Pons (tissue), 1 donor: ENCODE measurements at regions not wholly inside any gene's neighbourhood (a gene's known extent, or its start where the extent isn't known, plus 50 kb on each side); places are given as distances from the start of the nearest gene placed in this dataset.
"Not testable (repeated sequence)": the region's sequence is repeated elsewhere in the genome, so short reads cannot be mapped to it uniquely, and the experiment has no call there.

ENCODE experiments used
- DNase-seq: peaks from one replicate; pipeline ENCODE4 v3.0.0-alpha.2; 2016; ENCODE audit warnings: low spot score

DNA sequence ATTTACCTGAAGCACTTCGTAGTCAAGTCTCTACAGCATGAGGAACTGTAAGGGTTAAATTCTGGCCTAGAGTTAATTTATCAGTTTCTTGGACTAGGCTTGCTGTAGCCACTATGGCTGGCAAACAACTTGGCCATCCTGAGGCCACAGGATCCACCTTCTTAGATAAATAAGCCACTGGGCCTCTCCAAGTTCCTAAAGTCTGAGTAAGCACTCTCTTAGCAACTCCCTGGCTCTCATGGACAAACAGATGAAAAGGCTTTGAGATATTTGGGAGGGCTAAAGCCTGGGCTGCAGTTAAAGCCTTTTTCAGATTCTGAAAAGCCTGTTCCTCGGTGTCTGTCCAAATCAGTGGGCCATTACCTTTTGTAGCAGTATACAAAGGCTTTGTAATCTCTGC is 675.0 kb downstream of the TMEM121 start:
- DNase-seq: no peak

DNA sequence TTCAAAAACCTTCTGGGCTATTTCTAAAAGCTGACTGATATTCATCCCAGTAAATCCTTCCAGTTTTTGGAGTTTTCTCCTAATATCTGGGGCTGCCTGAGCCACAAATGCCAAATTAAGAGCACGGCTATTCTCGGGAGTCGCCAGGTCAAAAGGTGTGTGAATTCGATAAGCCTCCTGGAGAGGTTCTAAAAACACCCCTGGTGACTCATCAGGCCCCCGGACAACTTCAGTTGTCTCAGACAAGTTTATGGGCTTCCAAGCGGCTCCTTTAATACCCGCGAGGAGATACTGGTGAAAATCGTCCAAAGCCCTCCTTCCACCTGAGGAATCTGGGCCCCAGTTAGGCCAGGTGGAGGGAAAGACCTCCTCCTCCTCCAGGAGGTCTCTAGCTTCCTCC is 677.1 kb downstream of the TMEM121 start:
- no peak for DNase-seq

DNA sequence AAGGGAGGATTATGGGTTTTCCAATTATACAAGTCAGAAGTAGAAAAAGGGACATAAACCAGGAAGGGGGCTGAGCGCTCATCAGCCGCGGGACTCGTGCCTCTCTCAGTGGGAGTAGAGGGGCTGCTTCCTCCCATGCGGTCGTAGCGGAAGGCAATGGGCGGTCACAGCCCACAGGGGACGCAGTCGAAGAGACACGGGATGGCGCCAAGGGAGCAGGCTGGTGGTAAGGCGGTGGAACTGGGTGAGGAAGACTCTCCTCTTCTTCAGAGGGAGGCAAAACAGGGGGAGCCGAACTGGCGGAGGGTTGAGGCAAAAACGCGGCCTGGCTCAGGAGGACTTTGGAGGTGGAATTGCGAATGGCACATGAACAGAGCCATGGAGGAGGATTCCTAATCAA is 677.7 kb downstream of the TMEM121 start:
- no peak for DNase-seq

DNA sequence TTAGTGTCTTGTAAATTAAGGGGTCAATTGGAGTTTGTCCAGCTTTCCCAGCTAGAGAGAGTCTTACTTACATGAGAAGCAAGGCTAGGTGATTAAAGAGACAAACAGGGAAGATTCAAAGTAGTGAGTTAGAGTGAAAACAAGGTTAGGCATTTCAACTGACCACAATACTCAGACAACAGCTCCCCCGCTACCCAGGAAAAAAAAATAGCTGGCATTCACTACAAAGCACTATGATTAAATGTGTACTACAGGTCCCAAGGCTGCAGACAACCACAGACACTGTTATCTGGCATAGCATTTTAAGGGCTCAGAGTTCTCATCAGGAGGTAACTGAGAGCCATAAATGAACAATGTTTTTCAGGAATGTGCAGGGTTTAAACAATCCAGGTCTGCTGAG is 680.9 kb downstream of the TMEM121 start:
- DNase-seq: no peak

DNA sequence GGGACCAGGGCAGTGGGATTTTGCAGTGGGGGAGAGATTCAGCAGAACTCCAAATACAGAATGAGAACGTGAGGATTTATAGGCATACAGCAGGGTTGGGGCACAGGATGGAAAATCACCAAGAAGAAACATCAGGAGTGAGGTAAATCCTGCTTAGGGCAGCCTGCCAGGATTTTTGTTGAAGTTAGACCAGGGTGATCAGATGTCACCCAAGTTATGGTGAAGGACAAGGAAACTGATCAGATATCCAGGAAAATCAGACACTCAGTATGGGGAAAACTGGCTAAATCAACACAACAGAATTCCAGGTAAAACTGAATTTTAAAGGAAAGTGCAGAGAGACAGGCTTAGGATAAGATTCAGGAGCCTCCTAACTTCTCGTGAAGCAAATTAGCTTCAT is 682.4 kb downstream of the TMEM121 start:
- no peak for DNase-seq

DNA sequence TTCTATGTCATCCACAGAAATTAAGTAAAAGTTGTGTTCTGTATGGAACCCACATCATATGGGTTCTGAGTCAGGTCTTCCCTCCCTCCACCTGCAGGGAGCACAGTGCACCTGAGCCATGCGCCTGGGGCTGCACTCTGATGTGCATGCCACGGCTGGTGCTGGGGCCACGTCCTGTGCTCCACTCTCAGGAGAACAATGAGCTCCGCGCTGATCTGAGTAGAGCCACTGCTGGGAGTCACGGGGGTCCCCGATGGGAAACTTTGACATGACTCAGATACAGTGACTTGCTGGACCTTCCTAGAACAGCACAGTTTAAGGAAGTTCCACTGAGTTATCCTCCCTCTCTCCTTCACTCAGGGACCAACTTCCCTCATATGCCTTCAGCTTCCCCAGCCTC is 683.4 kb downstream of the TMEM121 start:
- DNase-seq: no peak

DNA sequence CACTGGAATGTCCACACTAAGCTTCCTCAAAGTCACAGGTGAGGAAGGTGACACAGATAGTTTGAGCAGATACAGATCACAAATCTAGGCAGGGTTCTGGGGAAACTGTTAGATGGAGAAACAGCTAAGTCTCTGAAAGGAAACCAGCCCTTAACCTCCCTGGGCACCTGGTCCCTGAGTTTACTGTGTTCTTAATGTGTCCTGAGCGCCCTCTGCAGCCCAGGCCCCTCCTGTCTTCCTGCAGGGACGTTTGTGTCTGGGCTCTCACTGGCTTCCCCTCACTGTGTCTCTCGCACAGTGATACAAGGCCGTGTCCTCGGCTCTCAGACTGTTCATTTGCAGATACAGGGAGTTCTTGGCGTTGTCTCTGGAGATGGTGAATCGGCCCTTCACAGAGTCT is 684.3 kb downstream of the TMEM121 start:
- DNase-seq: no peak

DNA sequence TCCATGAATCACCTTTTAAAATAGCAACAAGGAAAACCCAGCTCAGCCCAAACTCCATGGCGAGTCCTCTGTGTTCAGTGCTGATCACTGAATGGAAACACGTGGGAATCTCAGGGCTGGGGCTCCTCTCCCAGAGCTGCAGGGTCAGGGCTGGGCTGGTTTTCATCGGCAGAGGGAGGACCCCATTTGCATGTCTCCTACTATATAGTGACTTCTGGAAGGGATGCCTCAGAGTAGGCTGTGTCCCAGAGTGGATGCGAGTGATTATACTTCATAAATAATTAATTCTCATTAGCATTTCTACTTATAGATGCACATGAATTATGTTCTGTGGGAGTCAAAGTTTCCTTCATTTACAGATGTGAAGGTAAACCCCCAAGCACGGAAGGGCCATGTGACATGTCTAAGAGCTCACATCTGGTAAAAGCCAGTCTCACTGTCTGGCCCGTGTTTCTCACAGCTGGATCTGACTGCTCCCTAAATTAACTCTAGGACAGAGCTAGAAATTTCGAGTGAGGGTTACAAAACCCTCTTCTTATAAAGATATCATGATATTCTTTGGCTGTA is 685.0 kb downstream of the TMEM121 start:
- no peak for DNase-seq

DNA sequence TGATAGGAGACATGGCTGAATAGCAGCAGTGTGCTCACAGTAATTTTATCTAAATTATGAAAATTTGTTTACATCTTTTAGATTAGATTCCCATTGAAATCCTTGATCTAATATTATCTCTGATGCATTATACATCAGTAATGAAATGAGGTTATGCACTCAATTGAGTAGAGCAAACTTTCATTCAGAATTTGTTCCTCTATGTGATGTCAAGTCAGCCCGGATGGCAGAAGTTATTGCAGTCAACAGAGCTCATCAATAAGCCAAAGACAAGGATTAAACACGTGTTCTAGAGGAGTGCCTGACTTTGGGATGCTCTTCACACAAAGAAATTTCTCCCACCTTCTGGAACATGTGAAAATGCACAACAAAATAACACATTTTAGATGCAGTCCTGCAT is 688.8 kb downstream of the TMEM121 start:
- no peak for DNase-seq

DNA sequence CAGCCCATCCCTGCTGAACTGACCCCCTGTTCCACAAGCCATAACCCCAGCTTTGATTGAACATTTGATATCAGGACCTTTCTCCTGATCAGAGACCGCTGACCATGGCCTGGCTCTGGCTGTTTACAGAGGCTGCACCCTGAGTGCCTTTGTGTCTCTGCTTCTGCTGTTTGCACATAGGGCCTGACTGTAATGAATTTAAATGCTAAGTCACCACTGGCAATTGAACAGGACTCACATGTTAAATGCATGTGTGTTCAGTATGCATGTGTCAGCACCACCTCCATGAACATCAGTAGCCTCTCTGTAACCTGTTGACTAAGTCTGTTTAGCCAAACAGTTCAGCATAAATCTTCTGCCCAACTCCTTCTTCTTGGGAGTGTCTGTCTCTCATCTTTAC is 690.3 kb downstream of the TMEM121 start:
- no peak for DNase-seq

DNA sequence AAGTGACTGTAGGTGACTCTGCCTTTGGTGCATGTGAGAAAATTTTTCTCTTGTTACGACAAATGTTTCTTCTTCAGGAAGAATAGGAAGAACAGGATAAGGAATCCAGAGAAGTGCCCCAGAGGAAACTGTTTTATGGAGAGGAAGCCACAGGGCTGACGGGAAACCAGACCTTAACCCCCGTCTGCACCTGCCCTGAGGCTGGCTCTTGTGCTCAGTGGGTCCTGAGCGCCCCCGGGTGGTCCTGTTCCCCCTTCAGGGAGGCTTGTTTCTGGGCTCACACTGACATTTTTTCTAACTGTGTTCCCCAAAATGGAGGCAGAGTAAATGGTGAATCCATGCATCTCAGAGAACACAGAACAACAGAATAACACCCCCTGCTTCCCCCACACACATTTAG is 691.8 kb downstream of the TMEM121 start:
- DNase-seq: no peak

DNA sequence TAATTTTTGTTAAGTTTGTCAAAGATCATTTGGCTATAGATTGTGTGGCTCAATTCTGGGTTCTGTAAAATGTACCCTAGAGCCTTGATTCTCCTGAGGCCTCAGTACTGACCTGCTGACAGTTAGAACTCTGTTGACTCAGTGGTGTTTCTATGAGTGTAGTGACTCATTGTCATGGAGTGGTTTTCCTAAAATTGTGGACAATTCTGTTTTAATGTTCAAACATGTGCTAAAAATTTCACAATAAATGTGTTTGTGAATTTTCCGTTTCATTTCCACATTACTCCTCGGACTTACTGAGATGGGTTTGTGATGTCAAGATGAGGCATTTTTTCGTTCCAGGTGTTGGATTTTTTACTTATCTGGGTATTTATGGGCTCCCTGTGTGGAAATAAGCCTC is 695.9 kb downstream of the TMEM121 start:
- DNase-seq: no peak

DNA sequence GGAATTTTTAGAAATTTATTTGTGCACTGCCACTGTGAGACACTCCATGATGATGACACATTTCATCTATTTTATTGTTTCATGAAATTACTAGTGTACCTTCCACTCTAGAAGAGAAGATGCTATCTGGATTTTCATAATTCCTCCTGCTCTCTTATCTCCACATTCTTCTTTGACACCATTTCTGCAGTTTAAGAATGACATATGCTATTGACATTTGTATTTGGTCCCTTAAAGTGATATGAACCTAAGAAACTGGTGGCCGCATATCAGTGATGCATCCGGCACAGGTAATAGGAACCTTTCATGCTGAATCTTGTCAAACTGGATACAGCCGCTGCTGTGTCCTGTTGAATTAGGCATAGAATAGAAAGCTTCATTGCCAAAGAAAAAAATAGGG is 696.3 kb downstream of the TMEM121 start:
- DNase-seq: no peak

DNA sequence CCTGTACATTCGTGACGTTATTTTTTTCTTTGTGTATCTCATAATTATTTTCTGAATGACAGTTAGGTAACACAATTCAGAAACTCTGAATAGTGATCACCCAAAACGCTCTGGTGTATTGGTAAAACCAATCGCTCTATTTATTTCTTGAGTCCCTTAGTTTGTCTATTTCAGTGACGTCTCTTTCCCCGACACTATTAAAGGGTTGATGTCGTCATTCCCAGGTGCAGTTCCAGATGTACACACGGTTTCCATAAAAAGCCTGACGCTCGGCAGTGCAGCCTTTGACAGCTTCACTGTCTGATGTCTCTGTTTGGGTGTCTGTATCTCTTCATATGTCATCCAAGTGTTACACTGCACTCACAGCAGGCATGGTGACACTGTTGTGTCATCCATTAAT is 701.4 kb downstream of the TMEM121 start:
- no peak for DNase-seq

DNA sequence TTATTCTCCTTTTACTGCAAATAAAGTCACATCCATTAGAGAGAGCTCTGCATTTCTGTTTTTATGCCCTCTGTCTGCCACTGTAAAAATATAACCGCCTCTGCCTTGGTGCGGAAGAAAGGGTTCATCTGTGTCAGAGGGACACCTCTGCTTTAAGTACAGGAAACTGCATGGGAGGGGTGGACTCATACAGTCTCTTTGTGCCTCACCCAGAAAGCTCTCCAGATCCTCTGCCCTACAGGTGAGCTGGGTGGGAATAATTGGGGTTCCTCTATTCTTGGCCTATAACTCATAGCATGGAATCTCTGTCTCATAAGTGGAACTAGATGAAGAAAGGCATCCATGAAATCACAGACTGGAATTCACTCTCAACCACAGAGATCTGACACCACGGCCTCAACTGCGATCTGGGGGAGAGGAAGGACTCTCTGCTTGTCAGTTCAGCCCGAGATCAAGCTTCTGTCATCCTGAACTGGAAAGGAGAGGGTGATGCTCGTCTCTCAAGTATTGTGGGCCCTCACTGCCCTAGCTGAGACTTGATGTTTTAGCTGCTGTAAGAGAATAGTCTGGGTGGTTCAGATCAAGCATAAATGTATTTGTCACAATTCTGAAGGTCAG is 702.3 kb downstream of the TMEM121 start:
- no peak for DNase-seq

DNA sequence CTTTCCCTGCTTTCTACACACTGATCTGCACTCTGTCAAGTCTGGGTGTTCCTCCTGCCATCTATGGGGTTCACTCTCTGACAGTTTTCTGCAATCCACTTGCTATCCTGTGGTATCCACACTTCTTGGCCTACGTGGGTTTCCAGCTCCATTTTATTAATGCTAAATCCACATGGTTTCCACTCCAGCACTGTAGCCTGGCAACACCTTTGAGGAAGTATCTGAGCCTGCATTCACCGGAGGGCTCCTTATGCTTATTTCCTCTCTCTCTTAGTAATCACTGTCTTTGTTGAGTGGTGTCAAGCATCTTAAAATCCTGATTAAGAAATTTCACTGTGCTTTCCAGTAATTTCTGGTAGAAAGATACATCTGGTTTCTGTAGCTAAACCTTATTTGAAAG is 703.7 kb downstream of the TMEM121 start:
- no peak for DNase-seq

DNA sequence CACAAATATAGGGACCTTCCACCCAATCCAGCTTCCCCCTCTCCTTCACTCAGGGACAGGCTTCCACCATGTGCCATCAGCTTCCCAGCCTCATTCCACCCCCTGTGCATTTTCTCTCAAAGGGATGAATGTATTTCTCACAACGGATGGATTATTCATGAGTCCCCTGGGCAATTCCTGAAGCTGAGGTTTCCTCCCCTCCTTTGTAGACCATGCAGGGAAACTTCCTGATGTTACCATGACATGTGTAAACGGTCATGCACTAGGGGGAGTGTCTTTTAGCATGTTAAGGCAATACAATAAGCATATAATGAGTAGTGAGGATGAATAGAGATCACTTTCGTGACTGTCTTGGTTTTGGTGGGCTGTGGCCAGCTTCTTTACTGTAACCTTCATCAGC is 706.8 kb downstream of the TMEM121 start:
- not testable (repeated sequence) for DNase-seq

DNA sequence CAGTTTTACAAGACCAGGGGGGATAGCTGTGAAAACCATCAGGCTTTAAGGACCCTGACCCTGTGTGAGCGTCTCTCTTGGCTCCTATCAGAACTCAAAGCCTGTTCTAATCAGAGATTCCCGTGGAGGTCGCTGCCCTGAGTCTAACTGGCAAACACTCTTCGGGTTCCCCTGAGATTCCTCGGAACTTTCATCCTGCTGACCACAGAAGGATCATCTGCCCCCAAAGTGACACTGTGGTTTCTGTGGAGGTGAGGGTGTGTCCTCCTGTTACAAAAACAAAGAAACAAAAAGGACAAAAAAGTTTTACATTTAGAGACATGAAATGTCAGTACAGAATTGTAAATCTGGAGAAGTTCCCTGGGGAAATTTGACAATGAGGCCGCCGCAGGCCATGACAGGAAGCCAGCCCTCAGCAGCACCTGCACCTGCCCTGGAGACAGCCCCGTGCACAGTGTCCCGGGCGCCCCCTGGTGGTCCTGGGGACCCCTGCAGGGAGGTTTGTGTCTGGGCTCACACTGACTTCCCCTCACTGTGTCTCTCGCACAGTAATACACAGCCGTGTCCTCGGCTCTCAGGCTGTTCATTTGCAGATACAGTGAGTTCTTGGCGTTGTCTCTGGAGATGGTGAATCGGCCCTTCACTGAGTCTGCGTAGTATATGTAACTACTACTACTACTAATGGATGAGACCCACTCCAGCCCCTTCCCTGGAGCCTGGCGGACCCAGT is 708.3 kb downstream of the TMEM121 start:
- DNase-seq: not testable (repeated sequence)

DNA sequence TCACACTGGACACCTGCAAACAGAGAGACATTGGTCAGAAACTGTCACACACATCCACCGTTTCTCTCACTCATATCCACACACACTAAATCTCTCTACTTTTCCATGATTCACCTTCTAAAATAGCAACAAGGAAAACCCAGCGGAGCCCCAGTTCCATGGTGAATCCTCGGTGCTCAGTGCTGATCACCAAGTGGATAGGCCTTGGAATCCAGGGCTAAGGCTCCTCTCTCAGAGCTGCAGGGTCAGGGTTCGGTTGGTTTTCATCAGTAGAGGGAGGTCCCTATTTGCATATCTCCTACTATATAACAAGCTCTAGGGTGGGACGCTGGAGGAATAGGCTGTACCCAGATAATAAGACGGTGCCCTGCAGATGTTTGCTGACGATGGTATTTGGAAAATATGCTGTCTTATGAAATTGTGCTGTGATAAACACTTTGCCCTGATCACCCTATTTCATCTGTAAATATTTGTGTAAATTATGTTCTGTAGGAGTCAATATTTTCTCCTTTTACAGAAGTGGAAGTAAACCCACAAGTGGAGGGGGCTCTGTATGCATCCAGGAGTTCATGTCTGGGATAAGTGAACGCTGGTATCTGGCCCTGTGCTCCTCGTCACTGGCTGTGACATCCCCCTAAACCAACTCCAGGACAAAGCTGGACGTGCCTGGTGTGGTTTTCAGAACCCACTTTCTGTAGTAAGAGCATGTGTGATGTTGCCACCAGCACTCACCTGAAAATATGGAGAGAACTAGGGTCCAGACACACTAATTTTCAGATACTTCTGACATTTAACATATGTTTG is 709.2 kb downstream of the TMEM121 start:
- no peak for DNase-seq

DNA sequence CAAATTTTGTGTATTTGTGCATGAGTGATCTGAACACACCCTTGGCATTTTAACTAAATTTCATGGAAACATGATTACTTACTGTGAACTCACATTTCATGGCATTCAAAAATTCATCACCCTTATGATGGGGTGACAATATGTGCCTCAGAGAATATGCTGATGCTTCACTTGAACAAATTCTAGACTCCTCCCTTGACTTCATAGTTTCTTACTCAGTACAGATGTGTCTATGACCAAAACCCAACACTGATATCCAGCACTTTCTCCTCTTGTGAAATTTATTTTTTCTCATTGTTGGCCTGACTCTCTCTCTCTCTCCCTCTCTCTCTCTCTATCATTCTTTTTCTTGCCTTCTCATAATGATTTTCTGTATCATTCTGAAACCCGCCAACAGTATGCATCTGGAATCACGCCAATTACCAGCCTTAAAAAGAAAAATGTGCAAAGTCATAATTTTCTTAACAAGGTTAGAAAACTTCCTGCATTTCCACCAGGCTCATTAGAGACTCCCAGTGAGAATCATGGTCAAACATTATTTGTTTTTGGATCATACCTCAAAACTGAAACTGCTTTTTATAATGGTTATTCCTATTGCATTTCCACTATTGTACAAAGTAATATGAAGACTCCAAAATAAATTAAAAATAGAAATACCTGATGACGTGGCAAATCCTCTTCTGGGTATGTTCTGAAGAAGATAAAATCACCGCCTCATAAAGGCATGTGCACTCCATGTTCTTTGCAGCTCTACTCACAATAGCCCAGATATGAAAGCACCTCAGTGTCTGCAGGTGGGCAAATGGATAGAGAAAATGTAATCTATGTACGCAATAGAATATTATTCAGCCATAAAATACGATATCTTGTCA is 722.2 kb downstream of the TMEM121 start:
- DNase-seq: no peak

DNA sequence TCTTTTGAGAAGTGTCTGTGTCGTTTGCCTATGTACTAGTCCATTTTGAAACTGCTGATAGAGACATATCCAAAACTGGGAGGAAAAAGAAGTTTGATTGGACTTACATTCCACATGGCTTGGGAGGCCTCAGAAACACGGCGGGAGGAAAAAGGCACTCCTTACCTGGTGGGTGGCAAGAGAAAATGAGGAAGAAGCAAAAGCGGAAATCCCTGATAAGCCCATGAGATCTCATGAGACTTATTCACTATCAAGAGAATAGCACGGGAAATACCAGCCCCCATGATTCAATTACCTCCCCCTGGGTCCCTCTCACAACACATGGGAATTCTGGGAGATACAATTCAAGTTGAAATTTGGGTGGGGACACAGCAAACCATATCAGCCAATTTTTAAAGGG is 727.6 kb downstream of the TMEM121 start:
- DNase-seq: not testable (repeated sequence)

DNA sequence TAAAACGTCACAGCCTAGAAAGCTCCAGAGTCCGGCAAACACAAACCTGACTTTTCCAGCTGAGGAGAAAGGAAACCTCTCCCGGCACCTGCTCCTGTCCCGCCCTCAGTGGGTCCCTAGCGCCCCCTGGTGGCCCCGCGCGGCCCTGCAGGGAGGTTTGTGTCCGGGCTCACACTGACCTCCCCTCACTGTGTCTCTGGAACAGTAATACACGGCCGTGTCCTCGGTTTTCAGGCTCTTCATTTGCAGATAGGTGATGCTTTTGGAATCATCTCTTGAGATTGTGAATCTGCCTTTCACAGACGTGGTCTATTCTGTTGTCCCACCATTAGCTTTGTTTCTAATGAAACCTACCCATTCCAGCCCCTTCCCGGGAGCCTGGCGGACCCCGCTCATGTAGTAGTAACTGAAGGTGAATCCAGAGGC is 731.2 kb downstream of the TMEM121 start:
- not testable (repeated sequence) for DNase-seq
